OCI-LY1 (cell line): ENCODE measurements at regions not wholly inside any gene's neighbourhood (a gene's known extent, or its start where the extent isn't known, plus 50 kb on each side); places are given as distances from the start of the nearest gene placed in this dataset.

Experiments used
- H2AFZ ChIP-seq: fragments of 200-600 bp; sonication (generic), shearing (Covaris generic); 2 replicates; pipeline ENCODE4 v1.6.0; 2014; ENCODE audit warnings: antibody characterized with exemption, mild to moderate bottlenecking, low read length
- H3F3A ChIP-seq: fragments of 200-600 bp; sonication (generic), shearing (Covaris generic); 2 replicates; pipeline ENCODE4 v1.6.0; 2014; ENCODE audit warnings: mild to moderate bottlenecking, antibody characterized with exemption, low read length, moderate library complexity; ENCODE audit not compliant: insufficient read depth
- H3K27ac ChIP-seq: fragments of 200-600 bp; sonication (generic); 2 replicates; pipeline ENCODE4 v1.5.1; 2014; ENCODE audit warnings: low read length, mixed run types, mild to moderate bottlenecking, low read depth; ENCODE audit not compliant: poor library complexity, severe bottlenecking
- H3K27me3 ChIP-seq: fragments of 200-600 bp; sonication (generic); 2 replicates; pipeline ENCODE4 v1.6.0; 2014; ENCODE audit warnings: antibody characterized with exemption, mild to moderate bottlenecking, low read length, moderate library complexity; ENCODE audit not compliant: insufficient read depth
- H3K36me3 ChIP-seq: fragments of 200-600 bp; sonication (generic); 2 replicates; pipeline ENCODE4 v1.6.1; 2014; ENCODE audit warnings: mild to moderate bottlenecking, antibody characterized with exemption, low read length, moderate library complexity, mixed read lengths; ENCODE audit not compliant: insufficient read depth
- H3K4me1 ChIP-seq: fragments of 200-600 bp; sonication (generic); 2 replicates; pipeline ENCODE4 v1.5.1; 2014; ENCODE audit warnings: mild to moderate bottlenecking, low read length, moderate library complexity; ENCODE audit not compliant: insufficient read depth, severe bottlenecking
- H3K4me2 ChIP-seq: fragments of 200-600 bp; sonication (generic), shearing (Covaris generic); 2 replicates; pipeline ENCODE4 v1.6.1; 2014; ENCODE audit warnings: low read length
- H3K4me3 ChIP-seq: fragments of 200-600 bp; sonication (generic); 2 replicates; pipeline ENCODE4 v1.5.1; 2014; ENCODE audit warnings: low read length, low read depth, mild to moderate bottlenecking, mixed read lengths; ENCODE audit not compliant: poor library complexity, severe bottlenecking
- H3K79me2 ChIP-seq: fragments of 200-600 bp; shearing (Covaris generic); 2 replicates; pipeline ENCODE4 v1.6.1; 2016; ENCODE audit warnings: mixed run types, low read length, mixed read lengths; ENCODE audit not compliant: insufficient read depth
- H3K9ac ChIP-seq: fragments of 200-600 bp; sonication (generic), shearing (Covaris generic); 2 replicates; pipeline ENCODE4 v1.6.1; 2014; ENCODE audit warnings: mild to moderate bottlenecking, low read length, mixed read lengths
- H3K9me2 ChIP-seq: fragments of 200-600 bp; sonication (generic), shearing (Covaris generic); 2 replicates; pipeline ENCODE4 v1.6.1; 2014; ENCODE audit warnings: low read depth, mild to moderate bottlenecking, low read length, mixed read lengths
- H3K9me3 ChIP-seq: fragments of 200-600 bp; shearing (Covaris generic); 2 replicates; pipeline ENCODE4 v1.6.1; 2014; ENCODE audit warnings: low read length, mixed read lengths
- H4K20me1 ChIP-seq: fragments of 200-600 bp; sonication (generic), shearing (Covaris generic); 2 replicates; pipeline ENCODE4 v1.6.0; 2016; ENCODE audit warnings: mild to moderate bottlenecking, low read length; ENCODE audit not compliant: insufficient read depth
- EZH2 ChIP-seq: fragments of 200-600 bp; sonication (generic), shearing (Covaris generic); IDR thresholded peaks from 2 replicates; pipeline ENCODE4 v1.8.0; 2017; ENCODE audit warnings: borderline replicate concordance, mixed run types, mild to moderate bottlenecking, antibody characterized with exemption, low read length, moderate library complexity, mixed read lengths
- TF ChIP-seq, protein P1 (sequence below): fragments of 200-600 bp; sonication (generic), shearing (Covaris generic); IDR thresholded peaks from 2 replicates; pipeline ENCODE4 v1.5.1; 2017; ENCODE audit warnings: mild to moderate bottlenecking, antibody characterized with exemption, low read length, moderate library complexity, mixed read lengths

DNA sequence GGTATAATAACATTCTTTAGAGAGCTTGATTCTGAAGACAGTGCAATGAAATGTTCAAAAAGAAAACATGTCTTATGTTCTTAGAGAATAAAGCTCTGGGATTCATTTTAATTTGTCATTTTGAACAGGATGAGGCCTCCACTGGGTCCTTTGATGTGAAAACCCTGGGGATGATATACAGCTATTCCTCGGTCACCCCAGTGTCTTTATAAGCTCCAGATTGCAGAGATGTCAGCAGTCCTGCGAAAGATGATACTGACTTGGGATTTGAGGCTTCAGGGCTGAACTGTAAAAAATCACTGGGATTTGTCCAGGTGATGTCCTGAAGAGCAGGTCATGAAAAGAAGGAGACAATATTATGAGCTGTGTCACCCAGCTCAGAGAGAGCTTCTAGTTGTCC lies 529.7 kb upstream of the ZNF608 start:
- no peaks in the 10 kb centered on the region for H3F3A ChIP-seq
- TF ChIP-seq, protein P1, sequence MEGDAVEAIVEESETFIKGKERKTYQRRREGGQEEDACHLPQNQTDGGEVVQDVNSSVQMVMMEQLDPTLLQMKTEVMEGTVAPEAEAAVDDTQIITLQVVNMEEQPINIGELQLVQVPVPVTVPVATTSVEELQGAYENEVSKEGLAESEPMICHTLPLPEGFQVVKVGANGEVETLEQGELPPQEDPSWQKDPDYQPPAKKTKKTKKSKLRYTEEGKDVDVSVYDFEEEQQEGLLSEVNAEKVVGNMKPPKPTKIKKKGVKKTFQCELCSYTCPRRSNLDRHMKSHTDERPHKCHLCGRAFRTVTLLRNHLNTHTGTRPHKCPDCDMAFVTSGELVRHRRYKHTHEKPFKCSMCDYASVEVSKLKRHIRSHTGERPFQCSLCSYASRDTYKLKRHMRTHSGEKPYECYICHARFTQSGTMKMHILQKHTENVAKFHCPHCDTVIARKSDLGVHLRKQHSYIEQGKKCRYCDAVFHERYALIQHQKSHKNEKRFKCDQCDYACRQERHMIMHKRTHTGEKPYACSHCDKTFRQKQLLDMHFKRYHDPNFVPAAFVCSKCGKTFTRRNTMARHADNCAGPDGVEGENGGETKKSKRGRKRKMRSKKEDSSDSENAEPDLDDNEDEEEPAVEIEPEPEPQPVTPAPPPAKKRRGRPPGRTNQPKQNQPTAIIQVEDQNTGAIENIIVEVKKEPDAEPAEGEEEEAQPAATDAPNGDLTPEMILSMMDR, result no peak
- TF ChIP-seq EZH2, result no peak
- H4K20me1 ChIP-seq, result no peaks in the 10 kb centered on the region
- H3K4me2 ChIP-seq, result no peak overlapping the region
- no peaks in the 10 kb centered on the region for H3K79me2 ChIP-seq
- no peaks in the 10 kb centered on the region for H3K9me3 ChIP-seq
- no peak overlapping the region for H2AFZ ChIP-seq
- H3K4me3 ChIP-seq, result no peak overlapping the region
- H3K9me2 ChIP-seq, result no peaks in the 10 kb centered on the region
- H3K27me3 ChIP-seq, result no peaks in the 10 kb centered on the region
- H3K36me3 ChIP-seq, result no peaks in the 10 kb centered on the region
- H3K9ac ChIP-seq, result no peak overlapping the region
- peaks cover 13% of the 10 kb centered on the region for H3K4me1 ChIP-seq
- no peak overlapping the region for H3K27ac ChIP-seq

DNA sequence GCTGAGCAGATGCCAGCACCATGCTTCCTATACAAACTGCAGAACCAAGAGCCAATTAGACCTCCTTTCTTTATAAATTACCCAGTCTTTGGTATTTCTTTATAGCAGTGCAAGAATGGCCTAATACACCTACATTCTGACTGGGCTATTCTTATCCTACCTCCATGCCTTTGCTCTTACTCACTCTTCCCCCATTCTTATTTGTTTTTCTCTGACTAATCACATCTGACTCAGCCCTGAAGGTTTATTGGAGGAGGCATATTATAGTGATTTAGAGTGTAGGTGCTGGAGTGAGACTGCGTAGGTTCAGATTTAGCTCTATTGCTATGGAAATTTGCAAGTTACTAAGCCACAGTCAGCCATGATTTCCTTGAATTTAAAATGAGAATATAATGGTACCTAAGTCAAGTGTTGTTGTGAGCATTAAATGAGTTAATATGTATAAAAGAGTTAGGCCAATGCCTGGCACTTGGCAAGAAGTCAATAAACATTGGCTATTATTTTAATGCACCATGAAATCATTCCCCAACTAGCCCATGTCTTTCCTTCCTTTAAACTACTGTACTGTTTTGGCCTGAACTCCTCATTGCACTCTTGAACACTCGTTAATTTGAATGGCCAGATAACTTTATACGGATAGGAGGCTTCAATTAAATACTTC lies 531.2 kb upstream of the ZNF608 start:
- no peak overlapping the region for H3K4me3 ChIP-seq
- H3K4me2 ChIP-seq, result no peak overlapping the region
- H3K79me2 ChIP-seq, result no peaks in the 10 kb centered on the region
- H3K9ac ChIP-seq, result no peak overlapping the region
- H3F3A ChIP-seq, result no peaks in the 10 kb centered on the region
- no peak for TF ChIP-seq EZH2
- TF ChIP-seq, protein P1, result no peak
- no peaks in the 10 kb centered on the region for H3K36me3 ChIP-seq
- no peaks in the 10 kb centered on the region for H3K9me2 ChIP-seq
- H3K27ac ChIP-seq, result no peak overlapping the region
- no peaks in the 10 kb centered on the region for H3K27me3 ChIP-seq
- H2AFZ ChIP-seq, result no peak overlapping the region
- peaks cover 2% of the 10 kb centered on the region for H3K4me1 ChIP-seq
- no peaks in the 10 kb centered on the region for H4K20me1 ChIP-seq
- H3K9me3 ChIP-seq, result no peaks in the 10 kb centered on the region

DNA sequence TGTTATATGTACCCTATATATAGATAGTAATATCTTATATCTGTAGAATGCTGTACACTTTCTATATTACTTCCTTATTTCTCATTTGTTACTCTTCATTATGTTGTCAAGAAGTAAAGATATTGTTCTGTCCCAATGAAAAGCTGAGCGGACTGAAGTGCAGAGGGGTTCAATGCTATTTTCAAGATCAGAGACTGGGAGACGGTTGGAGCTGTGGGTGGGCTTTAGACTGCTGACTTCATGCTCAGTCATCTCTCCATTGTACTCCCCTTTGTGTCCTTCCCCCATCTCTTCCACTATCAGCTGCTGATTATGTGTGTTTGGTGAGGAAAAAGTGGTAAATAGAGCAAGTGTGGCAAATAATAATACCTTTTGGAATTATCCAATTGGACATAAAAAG lies 532.3 kb upstream of the ZNF608 start:
- H3K9ac ChIP-seq, result no peak overlapping the region
- no peaks in the 10 kb centered on the region for H3K27me3 ChIP-seq
- H3K4me2 ChIP-seq, result no peak overlapping the region
- H4K20me1 ChIP-seq, result no peaks in the 10 kb centered on the region
- no peaks in the 10 kb centered on the region for H3F3A ChIP-seq
- no peak overlapping the region for H2AFZ ChIP-seq
- no peaks in the 10 kb centered on the region for H3K79me2 ChIP-seq
- no peak for TF ChIP-seq EZH2
- TF ChIP-seq, protein P1, result no peak
- H3K9me2 ChIP-seq, result no peaks in the 10 kb centered on the region
- H3K4me1 ChIP-seq, result peaks cover 9% of the 10 kb centered on the region
- H3K27ac ChIP-seq, result no peak overlapping the region
- no peak overlapping the region for H3K4me3 ChIP-seq
- H3K9me3 ChIP-seq, result no peaks in the 10 kb centered on the region
- H3K36me3 ChIP-seq, result no peaks in the 10 kb centered on the region
